ENCODE measurements at regions not wholly inside any gene's neighbourhood (a gene's known extent, or its start where the extent isn't known, plus 50 kb on each side); places are given as distances from the start of the nearest gene placed in this dataset.

GRCh38 chr9:13446938-13447842 is 167.7 kb upstream of the MPDZ start:
- Histone ChIP-seq H3K27me3 (ENCODE audit: insufficient read depth, low read depth, severe bottlenecking) (no peaks in the 10 kb centered on the region), H3K27ac (no peak overlapping the region), H3K4me3 (ENCODE audit: low read depth, low read length) (no peak overlapping the region), H3K9me3 (ENCODE audit: severe bottlenecking) (no peaks in the 10 kb centered on the region), H3K36me3 (no peaks in the 10 kb centered on the region)
- no peak for TF ChIP-seq CTCF (IDR thresholded peaks at IDR 0.05; ENCODE audit: low read depth, low read length)
- no peak for DNase-seq

- no peak overlapping the region for H3K27ac ChIP-seq
- no peak for DNase-seq
- H3K36me3 ChIP-seq = no peaks in the 10 kb centered on the region
- H3K9me3 ChIP-seq (ENCODE audit: severe bottlenecking) = no peaks in the 10 kb centered on the region
- H3K4me3 ChIP-seq (ENCODE audit: low read depth, low read length) = no peak overlapping the region
- H3K27me3 ChIP-seq (ENCODE audit: insufficient read depth, low read depth, severe bottlenecking) = no peaks in the 10 kb centered on the region
- no peak for TF ChIP-seq CTCF (IDR thresholded peaks at IDR 0.05; ENCODE audit: low read depth, low read length)
These were observed 166.9 kb upstream of the MPDZ start for GRCh38 chr9:13446286-13446937.

- Histone ChIP-seq H3K27me3 (ENCODE audit: insufficient read depth, low read depth, severe bottlenecking) (no peaks in the 10 kb centered on the region), H3K27ac (no peak overlapping the region), H3K4me3 (ENCODE audit: low read depth, low read length) (no peak overlapping the region), H3K9me3 (ENCODE audit: severe bottlenecking) (no peaks in the 10 kb centered on the region), H3K36me3 (no peaks in the 10 kb centered on the region)
- DNase-seq = no peak
- TF ChIP-seq CTCF (IDR thresholded peaks at IDR 0.05; ENCODE audit: low read depth, low read length) = no peak
These were observed 165.6 kb upstream of the MPDZ start for GRCh38 chr9:13445103-13445500.

GRCh38 chr9:13444245-13445102 is 165.0 kb upstream of the MPDZ start:
- H3K27me3 ChIP-seq (ENCODE audit: insufficient read depth, low read depth, severe bottlenecking) = no peaks in the 10 kb centered on the region
- H3K27ac ChIP-seq = no peak overlapping the region

More at GRCh38 chr9:13444245-13445102, 165.0 kb upstream of the MPDZ start:
- DNase-seq = no peak
- Histone ChIP-seq H3K4me3 (ENCODE audit: low read depth, low read length) (no peak overlapping the region), H3K36me3 (no peaks in the 10 kb centered on the region), H3K9me3 (ENCODE audit: severe bottlenecking) (no peaks in the 10 kb centered on the region)
- TF ChIP-seq CTCF (IDR thresholded peaks at IDR 0.05; ENCODE audit: low read depth, low read length) = no peak
